NCI-H146 (cell line): ENCODE measurements at regions not wholly inside any gene's neighbourhood (a gene's known extent, or its start where the extent isn't known, plus 50 kb on each side); places are given as distances from the start of the nearest gene placed in this dataset.
A peak's percentile ranks its signal among the peaks of the same experiment; 100 is the strongest.

Experiments
- DNase-seq: peaks from one replicate; lab custom pipeline; 2025; lab: John Stamatoyannopoulos, UW

GRCh38 chr22:26894362-26894761 is 237.0 kb downstream of the MIAT start:
- DNase-seq = no peak

- no peak for DNase-seq
Measured at GRCh38 chr22:26894766-26895485, 237.5 kb downstream of the MIAT start.

GRCh38 chr22:26897384-26897783 is 240.0 kb downstream of the MIAT start:
- DNase-seq = no peak

- no peak for DNase-seq
Measured at GRCh38 chr22:26898946-26899605, 241.7 kb downstream of the MIAT start.

- DNase-seq = no peak
Measured at GRCh38 chr22:26900787-26901186, 243.4 kb downstream of the MIAT start.

- no peak for DNase-seq
Measured at GRCh38 chr22:26901198-26901816, 243.9 kb downstream of the MIAT start.

- no peak for DNase-seq
Measured at GRCh38 chr22:26902401-26903029, 245.1 kb downstream of the MIAT start.

GRCh38 chr22:26903030-26903856 is 245.9 kb downstream of the MIAT start:
- DNase-seq = no peak

GRCh38 chr22:26904483-26904882 is 247.1 kb downstream of the MIAT start:
- no peak for DNase-seq

- no peak for DNase-seq
Measured at GRCh38 chr22:26905076-26905475, 247.7 kb downstream of the MIAT start.

- DNase-seq = peak; percentile 11
Measured at GRCh38 chr22:26905640-26906039, 248.3 kb downstream of the MIAT start.

- peak; percentile 92 for DNase-seq
Measured at GRCh38 chr22:26906464-26906863, 249.1 kb downstream of the MIAT start.

- DNase-seq = no peak
Measured at GRCh38 chr22:26907366-26907765, 250.0 kb downstream of the MIAT start.

- no peak for DNase-seq
Measured at GRCh38 chr22:26910845-26911244, 253.5 kb downstream of the MIAT start.

- no peak for DNase-seq
Measured at GRCh38 chr22:26912655-26913345, 255.4 kb downstream of the MIAT start.

- no peak for DNase-seq
Measured at GRCh38 chr22:26914519-26915185, 257.3 kb downstream of the MIAT start.

- no peak for DNase-seq
Measured at GRCh38 chr22:26916236-26916635, 258.8 kb downstream of the MIAT start.

GRCh38 chr22:26918226-26918625 is 260.8 kb downstream of the MIAT start:
- DNase-seq = no peak

- DNase-seq = no peak
Measured at GRCh38 chr22:26921726-26922125, 264.3 kb downstream of the MIAT start.

GRCh38 chr22:26922806-26923205 is 265.4 kb downstream of the MIAT start:
- DNase-seq = no peak

GRCh38 chr22:26923531-26923930 is 266.1 kb downstream of the MIAT start:
- DNase-seq = no peak
